Kidney glomerular epithelial cell (primary cell): ENCODE measurements at regions not wholly inside any gene's neighbourhood (a gene's known extent, or its start where the extent isn't known, plus 50 kb on each side); places are given as distances from the start of the nearest gene placed in this dataset.
A peak's percentile ranks its signal among the peaks of the same experiment; 100 is the strongest.

Experiments used
- DNase-seq: peaks from one replicate; lab custom pipeline; 2025; lab: John Stamatoyannopoulos, UW

- DNase-seq = no peak
Observed at GRCh38 chr6:104207635-104208034, 652.1 kb downstream of the HACE1 start.

DNA sequence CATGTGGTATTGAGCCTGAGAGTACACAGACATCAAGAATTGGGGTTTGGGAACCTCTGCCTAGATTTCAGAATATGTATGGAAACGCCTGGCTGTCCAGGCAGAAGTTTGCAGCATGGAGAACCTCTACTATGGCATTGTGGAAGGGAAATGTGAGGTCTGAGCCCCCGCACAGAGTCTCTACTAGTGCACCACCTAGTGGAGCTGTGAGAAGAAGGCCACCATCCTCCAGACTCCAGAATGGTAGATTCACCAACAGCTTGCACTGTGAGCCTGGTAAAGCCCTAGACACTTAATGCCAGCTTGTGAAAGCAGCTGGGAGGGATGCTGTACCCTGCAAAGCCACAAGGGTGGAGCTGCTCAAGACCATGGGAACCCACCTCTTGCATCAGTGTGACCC, 658.2 kb downstream of the HACE1 start:
- no peak for DNase-seq

- no peak for DNase-seq
Observed at GRCh38 chr6:104187616-104188015, 672.1 kb downstream of the HACE1 start.

GRCh38 chr6:104186831-104187230, 672.9 kb downstream of the HACE1 start:
- DNase-seq = no peak

DNA sequence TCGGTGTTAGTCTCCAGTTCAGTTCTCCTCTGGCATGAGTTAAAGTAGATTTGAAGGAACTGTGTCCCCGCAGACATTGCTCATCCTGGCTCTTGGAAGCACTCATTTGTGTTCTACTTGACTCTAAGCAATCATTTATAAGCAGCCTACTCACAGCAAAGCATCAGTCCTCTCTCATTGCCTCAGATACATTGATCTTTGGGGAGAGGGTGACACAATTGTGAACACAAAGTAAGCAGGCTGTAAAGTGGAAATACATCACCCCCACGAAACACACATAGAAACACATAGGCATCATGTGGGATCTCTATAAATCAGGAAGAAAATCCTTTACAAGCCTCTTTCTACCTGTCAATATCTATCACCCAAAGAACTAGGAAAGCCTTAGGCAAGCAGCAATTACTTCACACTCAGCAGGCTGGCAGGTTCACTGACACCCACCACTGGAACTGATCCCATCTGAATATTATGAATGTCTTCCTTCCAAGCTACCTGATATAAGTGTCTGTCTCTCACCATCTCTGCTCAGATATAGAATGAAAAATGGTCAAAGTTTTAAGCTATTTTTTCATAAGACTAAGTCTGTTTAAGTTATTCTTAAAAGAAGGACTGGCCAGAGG, 675.8 kb downstream of the HACE1 start:
- DNase-seq = no peak

DNA sequence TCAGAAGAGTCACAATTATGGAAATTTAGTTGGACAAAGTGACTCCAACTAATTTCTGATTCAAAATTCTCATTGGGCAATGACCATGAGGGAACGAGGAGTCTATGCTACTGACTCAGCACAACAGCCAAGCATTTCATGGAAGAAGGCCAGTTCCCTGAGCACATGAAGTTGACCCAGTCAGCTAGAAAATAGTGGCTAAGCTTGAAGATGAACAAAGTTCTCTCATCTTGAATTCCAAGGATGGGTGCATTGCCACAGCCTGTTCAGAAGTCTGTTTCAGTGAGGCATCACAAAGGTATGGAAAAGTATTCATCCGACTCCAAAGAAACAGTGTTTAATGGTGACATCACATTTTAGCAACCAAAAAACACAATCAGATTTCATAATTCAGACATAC, 676.9 kb downstream of the HACE1 start:
- DNase-seq = no peak

- no peak for DNase-seq
Observed at GRCh38 chr6:104173668-104174067, 686.1 kb downstream of the HACE1 start.

DNA sequence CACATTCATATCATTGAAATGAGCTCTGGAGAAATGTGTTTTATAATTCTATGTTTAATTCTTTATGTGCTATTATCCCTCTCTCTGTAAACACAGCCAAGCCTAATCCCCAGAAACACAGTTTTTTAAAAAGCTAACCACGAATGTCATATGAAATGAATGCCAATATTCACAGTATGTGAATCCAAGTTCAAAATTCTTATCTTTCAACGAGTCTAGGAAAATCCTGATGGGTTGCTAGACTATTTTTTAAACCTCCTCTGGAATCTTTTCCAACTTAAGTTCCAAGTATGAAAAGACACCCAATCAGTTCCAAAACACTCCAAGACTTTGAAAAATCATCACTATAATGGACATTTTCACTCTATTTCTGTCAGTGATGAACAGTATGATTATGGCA, 689.3 kb downstream of the HACE1 start:
- no peak for DNase-seq

DNA sequence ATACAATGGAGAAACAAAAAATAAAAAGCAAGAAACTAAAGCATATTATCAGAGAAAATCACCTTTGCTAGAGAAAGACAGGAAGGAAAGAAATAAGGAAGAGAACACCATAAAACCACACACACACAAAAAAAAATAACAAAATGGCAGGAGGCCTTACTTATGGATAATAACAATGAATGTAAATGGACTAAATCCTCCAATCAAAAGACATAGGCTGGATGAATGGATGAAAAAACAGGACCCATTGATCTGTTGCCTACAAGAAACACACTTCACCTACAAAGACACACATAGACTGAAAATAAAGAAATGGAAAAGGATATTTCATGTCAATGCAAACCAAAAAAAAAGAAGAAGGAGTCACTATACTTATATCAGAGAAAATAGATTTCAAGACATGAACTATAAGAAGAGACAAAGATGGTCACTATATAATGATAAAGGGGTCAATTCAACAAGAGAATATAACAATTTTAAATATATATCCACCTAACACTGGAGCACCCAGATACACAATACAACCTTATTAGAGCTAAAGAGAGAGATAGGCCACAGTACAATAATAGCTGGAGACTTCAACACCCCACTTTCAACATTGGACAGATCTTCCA, 693.6 kb downstream of the HACE1 start:
- DNase-seq = no peak

DNA sequence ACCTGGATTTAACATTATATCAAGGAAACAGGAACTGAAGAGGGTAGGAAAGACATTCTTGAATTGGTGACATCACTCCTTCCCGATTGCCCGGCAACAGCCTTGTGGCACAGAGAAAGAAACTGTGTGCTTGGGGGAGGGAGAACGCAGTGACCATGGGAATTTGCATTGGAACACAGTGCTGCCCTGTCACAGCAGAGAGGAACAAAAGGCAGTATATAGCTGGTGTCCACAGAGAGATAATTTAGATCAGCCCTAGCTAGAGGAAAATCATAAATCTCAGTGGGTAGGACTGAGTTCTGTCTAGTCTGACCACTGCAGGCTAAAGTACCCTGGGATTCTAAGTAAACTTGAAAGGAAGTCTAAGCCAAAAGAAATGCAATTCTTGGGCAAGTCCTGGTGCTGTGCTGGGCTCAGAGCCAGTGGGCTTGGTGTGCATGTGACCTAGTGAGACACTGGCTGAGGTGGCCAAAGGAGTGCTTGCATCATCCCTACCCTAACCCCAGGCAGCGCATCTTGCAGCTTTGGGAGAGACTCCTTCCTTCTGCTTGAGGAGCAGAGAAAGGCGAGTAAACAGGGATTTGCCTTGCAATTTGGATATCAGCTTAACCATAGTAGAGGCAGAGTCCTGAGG, 697.6 kb downstream of the HACE1 start:
- no peak for DNase-seq

DNA sequence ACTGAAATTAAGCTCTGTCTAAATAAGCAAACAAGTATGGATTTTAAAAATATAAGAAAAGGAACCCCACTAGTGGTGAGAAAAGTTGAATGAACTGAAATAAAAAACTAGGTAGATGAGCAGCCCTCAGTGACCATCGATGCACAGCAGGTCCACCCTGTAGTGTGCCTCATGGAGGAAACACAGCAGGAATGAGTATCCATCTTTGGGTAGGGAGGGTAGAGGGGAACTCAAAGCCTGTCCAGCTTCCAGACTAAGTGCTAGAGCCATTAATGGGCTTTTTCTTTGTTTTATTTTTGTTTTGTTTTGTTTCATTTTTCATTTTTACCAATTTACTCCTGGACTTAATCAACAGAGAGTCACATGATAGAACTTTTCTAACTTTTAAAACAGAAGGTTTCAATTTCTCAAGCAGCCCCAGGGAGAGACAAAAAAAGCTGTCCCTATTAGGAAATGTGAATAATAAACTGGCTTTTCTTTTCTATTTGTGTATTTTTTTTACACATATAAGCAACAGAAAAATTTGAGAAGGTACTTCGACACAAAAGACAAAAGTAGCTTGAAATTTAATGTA, 700.6 kb downstream of the HACE1 start:
- DNase-seq = no peak

- no peak for DNase-seq
Observed at GRCh38 chr6:104143757-104144156, 716.0 kb downstream of the HACE1 start.

DNA sequence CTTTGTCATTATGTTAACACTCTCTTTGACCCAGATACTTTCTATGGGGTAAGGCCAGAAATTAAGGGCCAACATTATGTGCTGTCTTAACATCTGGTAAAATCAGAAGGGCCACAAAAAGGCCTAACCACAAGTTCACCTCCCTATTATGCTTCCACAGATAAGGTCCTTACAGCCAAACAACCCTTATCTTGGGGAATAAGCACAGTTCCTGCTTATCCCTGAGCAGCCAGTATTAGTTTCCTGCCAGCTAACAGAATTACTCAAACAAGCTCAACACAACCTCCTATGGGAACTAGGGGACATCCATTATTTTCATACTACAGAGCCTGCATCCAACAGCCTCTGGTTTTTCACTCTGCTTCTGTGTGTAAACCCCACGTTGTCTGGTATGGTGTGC, 724.8 kb downstream of the HACE1 start:
- DNase-seq = no peak

DNA sequence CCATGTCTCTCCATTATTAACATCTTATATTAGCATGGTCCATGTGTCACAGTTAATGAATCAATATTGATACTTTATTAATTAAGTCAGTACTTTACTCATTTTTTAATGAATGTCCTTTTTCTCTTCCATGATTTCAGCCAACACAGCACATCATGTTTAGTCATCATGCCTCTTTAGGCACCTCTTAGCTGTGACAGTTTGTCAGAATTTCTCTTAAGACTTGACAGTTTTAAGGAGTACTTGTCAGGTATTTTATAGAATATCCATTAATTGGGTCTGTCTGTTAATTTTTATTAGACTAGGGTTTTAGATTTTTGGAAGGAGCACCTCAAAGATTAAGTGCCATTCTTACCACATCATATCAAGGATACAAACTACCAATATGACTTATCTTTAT, 729.4 kb downstream of the HACE1 start:
- no peak for DNase-seq

DNA sequence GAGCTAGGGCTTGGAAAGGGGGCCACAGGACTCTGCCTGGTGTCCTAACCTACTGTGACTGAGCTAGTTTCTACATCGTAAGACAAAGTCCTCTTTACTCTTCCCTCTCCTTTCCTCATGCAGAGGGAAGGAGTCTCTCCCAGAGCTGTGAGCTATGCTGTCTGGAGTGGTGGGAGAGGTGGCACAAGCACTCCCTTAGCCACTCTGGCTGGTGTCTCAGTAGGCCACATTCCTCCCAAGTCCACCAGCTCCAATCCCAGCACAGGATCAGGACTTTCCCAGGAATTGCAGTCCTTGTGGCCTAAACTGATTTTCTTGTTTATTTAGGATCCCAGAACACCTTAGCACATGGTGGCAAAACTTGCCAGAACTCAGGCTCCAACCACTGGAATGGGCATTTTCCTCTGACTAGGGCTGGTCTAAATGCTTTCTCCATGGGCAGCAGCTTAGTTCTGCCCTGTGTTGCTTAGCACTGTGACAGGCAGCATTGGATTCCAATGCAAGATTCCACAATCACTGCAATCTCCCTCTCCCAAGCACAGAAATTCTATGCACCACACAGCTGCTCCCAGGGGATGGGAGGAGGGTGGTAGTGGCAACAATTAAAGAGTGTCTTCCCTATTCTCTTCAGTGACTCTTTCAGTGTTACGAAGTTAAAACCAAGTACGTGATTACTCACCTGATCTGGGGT, 733.3 kb downstream of the HACE1 start:
- no peak for DNase-seq

GRCh38 chr6:104123227-104123626, 736.5 kb downstream of the HACE1 start:
- DNase-seq = no peak

- DNase-seq = peak; percentile 7
Observed at GRCh38 chr6:104118274-104118673, 741.4 kb downstream of the HACE1 start.

- DNase-seq = no peak
Observed at GRCh38 chr6:104109806-104110205, 749.9 kb downstream of the HACE1 start.

GRCh38 chr6:104108634-104109033, 751.1 kb downstream of the HACE1 start:
- no peak for DNase-seq

DNA sequence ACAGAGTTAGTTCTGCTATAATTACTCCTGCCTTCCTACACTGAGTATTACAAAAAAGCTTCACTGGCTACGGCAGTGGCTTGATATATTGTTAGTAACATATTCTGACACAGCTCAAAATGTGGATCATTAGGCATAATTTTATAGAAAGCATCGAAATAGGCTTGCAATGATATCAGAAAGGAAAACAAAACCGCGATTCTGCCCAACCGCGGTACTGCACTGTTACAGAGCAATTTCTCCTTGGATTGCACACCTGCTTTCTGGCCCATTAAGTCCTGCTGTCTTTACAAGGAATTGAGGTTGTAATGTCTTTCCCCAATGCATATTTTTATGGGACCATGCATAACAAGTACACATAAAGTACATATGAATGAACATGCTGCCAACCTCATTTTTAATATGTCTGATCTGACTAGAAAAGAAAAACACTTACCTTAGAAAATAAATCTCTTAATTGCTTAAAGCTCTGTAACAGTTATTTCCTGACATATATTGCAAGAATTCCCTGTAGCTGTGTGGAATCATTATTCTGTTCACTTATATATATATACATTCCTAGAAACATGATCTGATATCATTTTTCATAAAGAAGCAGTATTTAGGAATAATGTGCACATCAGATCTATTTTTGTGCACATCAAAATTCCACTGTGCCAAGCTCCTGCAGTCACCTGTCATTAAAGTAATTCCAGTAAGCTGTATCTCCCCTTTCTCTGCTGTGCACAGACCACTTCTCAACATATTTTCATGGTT, 763.9 kb downstream of the HACE1 start:
- DNase-seq = no peak

- no peak for DNase-seq
Observed at GRCh38 chr6:104087765-104088164, 772.0 kb downstream of the HACE1 start.

GRCh38 chr6:104068281-104068680, 791.4 kb downstream of the HACE1 start:
- no peak for DNase-seq
